ENCODE measurements at regions not wholly inside any gene's neighbourhood (a gene's known extent, or its start where the extent isn't known, plus 50 kb on each side); places are given as distances from the start of the nearest gene placed in this dataset.

GRCh38 chr6:77072694-77073409, 390.4 kb downstream of the HTR1B start:
- peaks cover 6 to 55% (median 44%) of the 10 kb centered on the region in 6 donors for H3K9me3 Mint-ChIP-seq
- no peaks in the 10 kb centered on the region for H3K27me3 Mint-ChIP-seq (ENCODE audit: low read depth in 3 of 3)
- H3K4me3 Mint-ChIP-seq = no peak overlapping the region
- no peaks in the 10 kb centered on the region for H3K36me3 Mint-ChIP-seq
- no peak overlapping the region for H3K27ac Mint-ChIP-seq
- no peak for DNase-seq
- H3K4me1 Mint-ChIP-seq = no peaks in the 10 kb centered on the region

DNA sequence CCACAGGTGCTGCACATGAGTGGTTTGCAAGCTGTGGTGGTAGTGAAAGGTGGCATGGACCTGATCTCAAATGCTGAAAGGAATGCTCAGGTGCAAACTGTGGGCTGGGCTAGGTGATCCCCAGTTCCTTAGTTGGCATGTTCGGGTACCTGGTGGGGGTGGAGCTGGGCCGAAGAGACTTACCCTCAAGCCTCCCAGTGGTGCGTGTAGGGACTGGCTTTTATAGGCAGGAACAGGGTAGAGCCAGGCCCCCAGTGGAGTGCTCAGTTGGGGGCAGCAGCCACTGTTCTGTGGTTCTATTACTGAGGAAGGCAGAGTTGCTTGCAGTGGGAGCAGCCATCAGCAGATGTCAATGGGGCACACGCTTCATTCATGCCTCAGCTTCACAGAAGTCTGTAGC, 399.8 kb downstream of the HTR1B start:
- no peak overlapping the region for H3K27ac Mint-ChIP-seq
- H3K36me3 Mint-ChIP-seq = no peaks in the 10 kb centered on the region
- H3K4me3 Mint-ChIP-seq = no peak overlapping the region
- DNase-seq = no peak
- no peaks in the 10 kb centered on the region for H3K27me3 Mint-ChIP-seq (ENCODE audit: low read depth in 3 of 3)
- peaks cover 6 to 47% (median 20%) of the 10 kb centered on the region in 6 donors for H3K9me3 Mint-ChIP-seq
- H3K4me1 Mint-ChIP-seq = no peaks in the 10 kb centered on the region

GRCh38 chr6:77055711-77056110, 407.6 kb downstream of the HTR1B start:
- Mint-ChIP-seq H3K36me3 (no peaks in the 10 kb centered on the region), H3K9me3 (peaks cover 10 to 51% (median 32%) of the 10 kb centered on the region in 6 donors), H3K4me1 (no peaks in the 10 kb centered on the region), H3K27me3 (ENCODE audit: low read depth in 3 of 3) (peaks cover 0 to 2% (median 0%) of the 10 kb centered on the region in 3 donors), H3K27ac (no peak overlapping the region), H3K4me3 (no peak overlapping the region)
- DNase-seq = no peak

GRCh38 chr6:77040568-77041195, 422.6 kb downstream of the HTR1B start:
- Mint-ChIP-seq H3K27me3 (ENCODE audit: low read depth in 3 of 3) (no peaks in the 10 kb centered on the region), H3K4me3 (no peak overlapping the region)
- no peak for DNase-seq

DNA sequence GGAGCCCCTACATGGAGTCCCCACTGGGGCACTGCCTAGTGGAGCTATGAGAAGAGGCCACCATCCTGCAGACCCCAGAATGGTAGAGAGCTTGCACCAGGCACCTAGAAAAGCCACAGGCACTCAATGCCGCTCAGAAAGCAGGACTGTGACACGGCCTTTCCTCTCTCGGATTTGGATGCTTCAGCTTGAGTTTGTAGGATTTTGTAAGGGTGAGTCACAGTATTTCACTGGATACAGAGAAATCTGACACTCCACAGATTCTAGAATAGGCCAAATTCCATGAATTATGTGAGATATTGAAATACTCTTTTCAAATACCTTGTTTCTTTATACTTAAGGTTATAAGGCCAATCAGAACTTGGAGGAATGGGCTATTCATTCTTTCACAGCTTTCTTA, 424.5 kb downstream of the HTR1B start:
- no peak overlapping the region for H3K27ac Mint-ChIP-seq
- no peak for DNase-seq
- peaks cover 12 to 60% (median 45%) of the 10 kb centered on the region in 6 donors for H3K9me3 Mint-ChIP-seq
- H3K4me1 Mint-ChIP-seq = no peaks in the 10 kb centered on the region
- no peak overlapping the region for H3K4me3 Mint-ChIP-seq
- H3K27me3 Mint-ChIP-seq (ENCODE audit: low read depth in 3 of 3) = no peaks in the 10 kb centered on the region
- no peaks in the 10 kb centered on the region for H3K36me3 Mint-ChIP-seq

More at GRCh38 chr6:77040568-77041195, 422.6 kb downstream of the HTR1B start:
- peaks cover 12 to 47% (median 38%) of the 10 kb centered on the region in 6 donors for H3K9me3 Mint-ChIP-seq
- H3K36me3 Mint-ChIP-seq = no peaks in the 10 kb centered on the region
- no peak overlapping the region for H3K27ac Mint-ChIP-seq
- H3K4me1 Mint-ChIP-seq = no peaks in the 10 kb centered on the region

- Mint-ChIP-seq H3K9me3 (peaks cover 12 to 61% (median 45%) of the 10 kb centered on the region in 6 donors), H3K4me1 (no peaks in the 10 kb centered on the region), H3K27me3 (ENCODE audit: low read depth in 3 of 3) (no peaks in the 10 kb centered on the region), H3K27ac (no peak overlapping the region), H3K4me3 (no peak overlapping the region), H3K36me3 (no peaks in the 10 kb centered on the region)
- no peak for DNase-seq
These were observed 425.9 kb downstream of the HTR1B start for GRCh38 chr6:77037439-77037838.

GRCh38 chr6:77036400-77036799, 426.9 kb downstream of the HTR1B start:
- H3K27me3 Mint-ChIP-seq (ENCODE audit: low read depth in 3 of 3) = no peaks in the 10 kb centered on the region
- peaks cover 10 to 62% (median 41%) of the 10 kb centered on the region in 6 donors for H3K9me3 Mint-ChIP-seq
- DNase-seq = no peak
- no peaks in the 10 kb centered on the region for H3K4me1 Mint-ChIP-seq
- no peak overlapping the region for H3K4me3 Mint-ChIP-seq
- no peaks in the 10 kb centered on the region for H3K36me3 Mint-ChIP-seq
- no peak overlapping the region for H3K27ac Mint-ChIP-seq

DNA sequence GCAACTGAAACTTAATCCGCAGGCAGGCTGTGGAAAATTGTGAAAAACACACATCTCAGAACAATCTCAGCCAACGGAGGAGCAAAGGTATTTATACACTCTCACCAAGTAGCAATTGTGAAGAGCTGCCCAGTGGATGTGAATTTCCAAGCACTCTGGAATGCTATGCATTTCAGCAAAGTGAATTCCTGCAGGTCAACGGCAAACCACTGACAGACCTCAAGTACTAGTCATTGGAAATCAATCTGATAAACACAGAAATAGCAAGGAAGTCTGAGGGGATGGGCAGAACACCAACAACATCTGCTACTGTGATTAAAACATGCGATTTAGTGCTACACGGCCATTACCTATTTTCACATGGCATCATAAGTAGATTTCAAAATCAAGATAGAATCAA, 429.1 kb downstream of the HTR1B start:
- no peak for DNase-seq
- peaks cover 17 to 61% (median 43%) of the 10 kb centered on the region in 6 donors for H3K9me3 Mint-ChIP-seq
- H3K27me3 Mint-ChIP-seq (ENCODE audit: low read depth in 3 of 3) = no peaks in the 10 kb centered on the region
- no peak overlapping the region for H3K4me3 Mint-ChIP-seq
- no peaks in the 10 kb centered on the region for H3K36me3 Mint-ChIP-seq
- H3K27ac Mint-ChIP-seq = no peak overlapping the region
- no peaks in the 10 kb centered on the region for H3K4me1 Mint-ChIP-seq

- no peaks in the 10 kb centered on the region for H3K4me1 Mint-ChIP-seq
- no peaks in the 10 kb centered on the region for H3K27me3 Mint-ChIP-seq (ENCODE audit: low read depth in 3 of 3)
- no peak overlapping the region for H3K27ac Mint-ChIP-seq
- H3K4me3 Mint-ChIP-seq = no peak overlapping the region
- no peaks in the 10 kb centered on the region for H3K36me3 Mint-ChIP-seq
- DNase-seq = no peak
- H3K9me3 Mint-ChIP-seq = peaks cover 19 to 50% (median 35%) of the 10 kb centered on the region in 6 donors
These were observed 432.2 kb downstream of the HTR1B start for GRCh38 chr6:77030929-77031674.

DNA sequence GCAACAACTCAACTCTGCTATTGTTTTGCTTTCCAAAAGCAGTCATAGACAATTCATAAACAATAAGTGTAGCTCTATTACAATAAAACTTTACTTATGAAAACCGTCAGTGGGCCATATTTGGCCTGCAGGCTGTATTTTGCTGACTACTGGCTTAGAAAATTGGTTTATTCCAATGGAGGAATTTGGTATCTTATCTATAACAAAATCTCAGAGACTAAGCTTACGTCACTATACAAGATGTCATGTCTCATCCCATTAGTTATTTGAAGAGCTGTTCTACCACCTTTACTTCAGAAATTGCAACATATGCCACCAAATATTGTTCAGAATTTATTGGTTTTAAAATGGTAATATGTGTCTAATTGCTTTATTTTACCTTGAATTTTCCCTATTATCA, 436.9 kb downstream of the HTR1B start:
- no peak for DNase-seq
- Mint-ChIP-seq H3K36me3 (no peaks in the 10 kb centered on the region), H3K9me3 (peaks cover 19 to 46% (median 23%) of the 10 kb centered on the region in 6 donors), H3K4me3 (no peak overlapping the region), H3K4me1 (no peaks in the 10 kb centered on the region), H3K27me3 (ENCODE audit: low read depth in 3 of 3) (no peaks in the 10 kb centered on the region), H3K27ac (no peak overlapping the region)

DNA sequence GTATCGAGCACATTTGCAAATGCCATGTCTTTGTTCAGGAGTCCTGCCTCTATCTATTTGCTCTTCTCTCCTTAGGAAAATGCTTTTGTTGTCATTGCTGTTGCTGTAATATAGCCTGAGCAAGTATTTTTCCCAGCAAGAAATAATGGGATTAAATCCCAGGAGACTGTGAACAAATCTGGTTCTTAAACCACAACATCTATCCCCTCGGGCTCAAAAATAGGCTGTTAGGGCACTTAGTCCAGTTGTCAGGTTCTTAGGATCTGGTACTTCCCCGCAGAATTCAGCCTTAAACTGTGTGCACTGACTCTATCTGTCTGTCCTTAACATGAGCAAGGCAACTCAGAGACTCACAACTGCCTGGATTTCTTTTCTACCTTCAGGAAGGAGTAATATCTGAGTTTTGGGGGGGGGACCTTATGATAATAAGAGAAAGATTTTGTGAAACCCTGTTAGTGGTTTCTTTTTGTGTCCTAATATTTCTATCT, 437.5 kb downstream of the HTR1B start:
- Mint-ChIP-seq H3K27ac (no peak overlapping the region), H3K9me3 (peaks cover 15 to 41% (median 20%) of the 10 kb centered on the region in 6 donors), H3K27me3 (ENCODE audit: low read depth in 3 of 3) (no peaks in the 10 kb centered on the region), H3K4me3 (no peak overlapping the region), H3K36me3 (no peaks in the 10 kb centered on the region), H3K4me1 (no peaks in the 10 kb centered on the region)
- DNase-seq = no peak

DNA sequence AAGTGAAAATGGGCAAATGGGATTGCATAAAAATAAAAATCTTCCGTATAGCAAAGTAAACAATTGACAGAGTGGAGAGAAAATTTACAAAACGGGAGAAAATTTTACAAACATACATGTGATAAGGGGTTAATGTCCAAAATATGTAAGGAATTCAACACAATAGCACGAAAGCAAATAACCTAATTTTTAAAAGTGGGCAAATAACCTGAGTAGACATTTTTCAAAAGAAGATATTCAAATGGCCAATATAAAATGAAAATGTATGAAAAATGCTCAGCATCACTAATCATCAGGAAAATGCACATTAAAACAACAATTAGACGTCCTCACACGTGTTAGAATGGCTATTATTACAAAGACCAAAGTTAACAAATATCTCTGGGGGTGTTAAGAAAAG, 441.5 kb downstream of the HTR1B start:
- no peak for DNase-seq
- Mint-ChIP-seq H3K36me3 (no peaks in the 10 kb centered on the region), H3K4me1 (no peaks in the 10 kb centered on the region), H3K27me3 (ENCODE audit: low read depth in 3 of 3) (no peaks in the 10 kb centered on the region), H3K27ac (no peak overlapping the region), H3K9me3 (peaks cover 5 to 29% (median 10%) of the 10 kb centered on the region in 6 donors), H3K4me3 (no peak overlapping the region)

- Mint-ChIP-seq H3K27ac (no peak overlapping the region), H3K4me1 (no peaks in the 10 kb centered on the region), H3K9me3 (peaks cover 3 to 24% (median 11%) of the 10 kb centered on the region in 6 donors), H3K4me3 (no peak overlapping the region), H3K27me3 (ENCODE audit: low read depth in 3 of 3) (no peaks in the 10 kb centered on the region), H3K36me3 (no peaks in the 10 kb centered on the region)
- no peak for DNase-seq
These were observed 442.1 kb downstream of the HTR1B start for GRCh38 chr6:77021232-77021631.

DNA sequence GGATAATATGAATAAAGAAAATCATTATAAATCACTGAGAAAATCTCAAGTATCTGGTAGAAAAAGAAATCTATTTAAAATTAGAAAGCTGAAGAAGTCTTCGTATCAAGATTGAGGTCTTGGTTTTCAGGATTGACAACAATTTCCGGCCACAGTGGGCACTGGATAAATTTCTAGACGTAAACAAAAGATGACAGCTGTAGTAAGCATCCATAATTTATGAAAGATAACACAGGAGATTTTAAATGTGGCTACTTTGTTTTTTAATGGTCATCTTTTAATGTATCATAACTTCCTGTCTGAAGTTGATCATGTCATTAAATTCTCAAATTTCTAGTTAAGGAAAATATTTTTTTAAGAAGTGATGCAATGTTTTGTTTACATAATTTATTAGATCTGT, 444.2 kb downstream of the HTR1B start:
- Mint-ChIP-seq H3K4me3 (no peak overlapping the region), H3K27me3 (ENCODE audit: low read depth in 3 of 3) (peaks cover 0 to 2% (median 0%) of the 10 kb centered on the region in 3 donors), H3K27ac (no peak overlapping the region), H3K4me1 (no peaks in the 10 kb centered on the region), H3K9me3 (peaks cover 3 to 35% (median 19%) of the 10 kb centered on the region in 6 donors), H3K36me3 (no peaks in the 10 kb centered on the region)
- no peak for DNase-seq
